PC-3 (cell line): ENCODE measurements at regions not wholly inside any gene's neighbourhood (a gene's known extent, or its start where the extent isn't known, plus 50 kb on each side); places are given as distances from the start of the nearest gene placed in this dataset.

Experiments used
- CTCF ChIP-seq: fragments of 300-600 bp; sonication (generic); conservative IDR thresholded peaks from 2 replicates; pipeline ENCODE4 v1.5.1; 2017; ENCODE audit warnings: antibody characterized with exemption, low read depth, mild to moderate bottlenecking, low read length
- EZH2 ChIP-seq: fragments of 300-600 bp; sonication (generic); IDR thresholded peaks from one replicate; pipeline ENCODE4 v1.6.1; 2017; ENCODE audit warnings: antibody characterized with exemption, mild to moderate bottlenecking, low read length; ENCODE audit not compliant: unreplicated experiment

- TF ChIP-seq CTCF (no peak), EZH2 (no peak)
Measured at GRCh38 chr9:2247340-2247739, 232.2 kb downstream of the SMARCA2 start.
